Smooth muscle cell (in vitro differentiated cells): ENCODE measurements at regions not wholly inside any gene's neighbourhood (a gene's known extent, or its start where the extent isn't known, plus 50 kb on each side); places are given as distances from the start of the nearest gene placed in this dataset.

ENCODE experiments used
- DNase-seq: peaks from one replicate; lab custom pipeline; 2025; ENCODE audit not compliant: unreplicated experiment; lab: John Stamatoyannopoulos, UW
- H2AFZ ChIP-seq: fragments of 200-600 bp; sonication (generic); 2 replicates; pipeline ENCODE4 v1.6.0; 2016; ENCODE audit warnings: antibody characterized with exemption, low read depth, mild to moderate bottlenecking
- H3F3A ChIP-seq: fragments of 200-600 bp; sonication (generic); 2 replicates; pipeline ENCODE4 v1.6.0; 2017; ENCODE audit warnings: antibody characterized with exemption, low read depth
- H3K27ac ChIP-seq: fragments of 200-600 bp; sonication (generic); 2 replicates; pipeline ENCODE4 v1.5.1; 2016; ENCODE audit warnings: low read depth, mild to moderate bottlenecking
- H3K27me3 ChIP-seq: fragments of 200-600 bp; sonication (generic); 2 replicates; pipeline ENCODE4 v1.6.1; 2016; ENCODE audit warnings: low read depth, mild to moderate bottlenecking
- H3K36me3 ChIP-seq: fragments of 200-600 bp; sonication (generic); 2 replicates; pipeline ENCODE4 v1.5.1; 2016; ENCODE audit warnings: low read depth
- H3K4me1 ChIP-seq: fragments of 200-600 bp; sonication (generic); 2 replicates; pipeline ENCODE4 v1.5.1; 2016; ENCODE audit warnings: low read depth
- H3K4me2 ChIP-seq: fragments of 200-600 bp; sonication (generic); 2 replicates; pipeline ENCODE4 v1.6.0; 2016; ENCODE audit warnings: mild to moderate bottlenecking
- H3K4me3 ChIP-seq: fragments of 200-600 bp; sonication (generic); 2 replicates; pipeline ENCODE4 v1.5.1; 2016; ENCODE audit warnings: mild to moderate bottlenecking
- H3K79me2 ChIP-seq: fragments of 200-600 bp; sonication (generic); 2 replicates; pipeline ENCODE4 v1.6.0; 2016; ENCODE audit warnings: low read depth, mild to moderate bottlenecking
- H3K9ac ChIP-seq: fragments of 200-600 bp; sonication (generic); 2 replicates; pipeline ENCODE4 v1.6.0; 2016; ENCODE audit warnings: low read depth
- H3K9me3 ChIP-seq: fragments of 200-600 bp; sonication (generic); replicated peaks from 2 replicates; pipeline ENCODE4 v1.5.1; 2016; ENCODE audit warnings: low read depth
- H4K20me1 ChIP-seq: fragments of 200-600 bp; sonication (generic); 2 replicates; pipeline ENCODE4 v1.6.0; 2016; ENCODE audit warnings: low read depth
- WGBS: methylation state at CpG from one replicate; pipeline ENCODE4 v1.1.7; 2016; ENCODE audit warnings: low lambda C conversion rate; 5-methylcytosine and 5-hydroxymethylcytosine counted together
- TF ChIP-seq, protein P1 (sequence below): fragments of 200-600 bp; sonication (generic); IDR thresholded peaks from 2 replicates; pipeline ENCODE4 v1.5.1; 2017; ENCODE audit warnings: borderline replicate concordance, mild to moderate bottlenecking, antibody characterized with exemption; ENCODE audit not compliant: insufficient read depth, poor library complexity, severe bottlenecking

DNA sequence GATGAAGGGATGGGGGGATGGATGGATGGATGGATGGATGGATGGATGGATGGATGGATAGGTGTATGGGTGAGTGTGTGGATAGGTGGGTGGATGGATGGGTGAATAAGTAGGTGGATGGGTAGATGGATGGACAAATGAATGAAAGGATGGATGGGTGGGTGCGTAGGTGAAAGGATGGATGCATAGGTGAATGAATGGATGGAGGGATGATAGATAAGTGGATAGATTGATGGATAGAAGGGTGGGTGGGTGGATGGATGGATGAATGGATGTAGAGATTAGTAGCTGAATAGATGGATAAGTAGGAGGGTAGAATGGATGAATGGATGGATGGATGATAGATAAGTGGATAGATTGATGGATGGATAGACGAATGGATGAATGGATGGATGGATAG is 152.7 kb downstream of the MN1 start:
- H3K4me3 ChIP-seq, result no peak overlapping the region
- H3K79me2 ChIP-seq, result no peaks in the 10 kb centered on the region
- no peaks in the 10 kb centered on the region for H3F3A ChIP-seq
- no peaks in the 10 kb centered on the region for H3K36me3 ChIP-seq
- H3K27me3 ChIP-seq, result peaks cover 19% of the 10 kb centered on the region
- no peaks in the 10 kb centered on the region for H3K9me3 ChIP-seq
- H3K4me1 ChIP-seq, result no peaks in the 10 kb centered on the region
- H3K4me2 ChIP-seq, result no peak overlapping the region
- DNase-seq, result no peak
- WGBS, result 96% methylated on average over 2 of the region's 2 CpGs
- H3K9ac ChIP-seq, result no peak overlapping the region
- H4K20me1 ChIP-seq, result no peaks in the 10 kb centered on the region
- TF ChIP-seq, protein P1, sequence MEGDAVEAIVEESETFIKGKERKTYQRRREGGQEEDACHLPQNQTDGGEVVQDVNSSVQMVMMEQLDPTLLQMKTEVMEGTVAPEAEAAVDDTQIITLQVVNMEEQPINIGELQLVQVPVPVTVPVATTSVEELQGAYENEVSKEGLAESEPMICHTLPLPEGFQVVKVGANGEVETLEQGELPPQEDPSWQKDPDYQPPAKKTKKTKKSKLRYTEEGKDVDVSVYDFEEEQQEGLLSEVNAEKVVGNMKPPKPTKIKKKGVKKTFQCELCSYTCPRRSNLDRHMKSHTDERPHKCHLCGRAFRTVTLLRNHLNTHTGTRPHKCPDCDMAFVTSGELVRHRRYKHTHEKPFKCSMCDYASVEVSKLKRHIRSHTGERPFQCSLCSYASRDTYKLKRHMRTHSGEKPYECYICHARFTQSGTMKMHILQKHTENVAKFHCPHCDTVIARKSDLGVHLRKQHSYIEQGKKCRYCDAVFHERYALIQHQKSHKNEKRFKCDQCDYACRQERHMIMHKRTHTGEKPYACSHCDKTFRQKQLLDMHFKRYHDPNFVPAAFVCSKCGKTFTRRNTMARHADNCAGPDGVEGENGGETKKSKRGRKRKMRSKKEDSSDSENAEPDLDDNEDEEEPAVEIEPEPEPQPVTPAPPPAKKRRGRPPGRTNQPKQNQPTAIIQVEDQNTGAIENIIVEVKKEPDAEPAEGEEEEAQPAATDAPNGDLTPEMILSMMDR, result no peak
- H2AFZ ChIP-seq, result no peak overlapping the region
- no peak overlapping the region for H3K27ac ChIP-seq

DNA sequence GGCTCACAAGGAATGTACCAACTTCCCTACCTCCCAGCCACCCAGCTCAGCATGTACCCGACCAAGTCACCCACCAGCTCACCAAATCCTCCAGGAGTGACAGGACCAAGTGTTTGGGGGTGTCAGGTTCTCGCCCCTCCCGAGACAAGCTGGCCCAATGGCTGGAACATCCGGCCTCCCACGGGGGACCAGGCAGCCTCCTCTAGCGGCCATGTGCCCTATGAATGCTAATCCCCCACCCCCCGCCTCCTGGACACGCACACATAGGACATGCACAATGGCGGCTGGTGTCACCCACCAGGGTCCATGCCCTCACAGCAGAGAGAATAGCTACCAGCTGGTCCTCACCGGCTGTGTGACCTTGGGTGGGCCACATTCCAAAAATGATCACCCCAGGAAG is 151.0 kb downstream of the MN1 start:
- H3K27ac ChIP-seq, result no peak overlapping the region
- H3K36me3 ChIP-seq, result no peaks in the 10 kb centered on the region
- no peaks in the 10 kb centered on the region for H3F3A ChIP-seq
- no peak overlapping the region for H3K9ac ChIP-seq
- no peak overlapping the region for H2AFZ ChIP-seq
- WGBS, result 96% methylated on average over 10 of the region's 10 CpGs
- no peak overlapping the region for H3K4me2 ChIP-seq
- H4K20me1 ChIP-seq, result no peaks in the 10 kb centered on the region
- no peaks in the 10 kb centered on the region for H3K79me2 ChIP-seq
- H3K4me1 ChIP-seq, result no peaks in the 10 kb centered on the region
- TF ChIP-seq, protein P1, result no peak
- DNase-seq, result no peak
- H3K27me3 ChIP-seq, result peaks cover 23% of the 10 kb centered on the region
- H3K4me3 ChIP-seq, result no peak overlapping the region
- no peaks in the 10 kb centered on the region for H3K9me3 ChIP-seq

DNA sequence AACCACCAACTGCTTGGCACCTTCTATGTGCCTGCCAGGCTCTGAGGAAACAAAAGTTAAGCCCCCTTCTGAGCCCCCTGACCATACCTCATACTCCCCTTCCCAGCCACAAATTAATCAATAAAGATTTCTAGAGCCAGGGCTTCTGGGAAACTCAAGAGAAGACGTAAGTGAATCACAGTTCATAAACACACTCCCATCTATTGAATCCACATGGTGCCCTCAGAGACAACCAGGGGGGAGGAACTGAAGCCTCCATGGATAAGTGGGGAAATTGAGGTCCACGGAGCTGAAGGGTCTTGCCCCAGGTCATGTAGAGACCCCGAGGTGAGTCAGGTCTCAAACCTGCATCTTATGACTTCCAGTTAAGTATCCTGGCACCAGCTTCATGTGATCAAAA is 150.6 kb downstream of the MN1 start:
- no peak overlapping the region for H2AFZ ChIP-seq
- H3K36me3 ChIP-seq, result no peaks in the 10 kb centered on the region
- H3F3A ChIP-seq, result no peaks in the 10 kb centered on the region
- no peaks in the 10 kb centered on the region for H3K79me2 ChIP-seq
- WGBS, result 81% methylated on average over 3 of the region's 3 CpGs
- TF ChIP-seq, protein P1, result no peak
- DNase-seq, result no peak
- H3K4me1 ChIP-seq, result no peaks in the 10 kb centered on the region
- no peak overlapping the region for H3K27ac ChIP-seq
- H3K9me3 ChIP-seq, result no peaks in the 10 kb centered on the region
- no peaks in the 10 kb centered on the region for H4K20me1 ChIP-seq
- H3K27me3 ChIP-seq, result peaks cover 27% of the 10 kb centered on the region
- no peak overlapping the region for H3K9ac ChIP-seq
- no peak overlapping the region for H3K4me2 ChIP-seq
- H3K4me3 ChIP-seq, result no peak overlapping the region

DNA sequence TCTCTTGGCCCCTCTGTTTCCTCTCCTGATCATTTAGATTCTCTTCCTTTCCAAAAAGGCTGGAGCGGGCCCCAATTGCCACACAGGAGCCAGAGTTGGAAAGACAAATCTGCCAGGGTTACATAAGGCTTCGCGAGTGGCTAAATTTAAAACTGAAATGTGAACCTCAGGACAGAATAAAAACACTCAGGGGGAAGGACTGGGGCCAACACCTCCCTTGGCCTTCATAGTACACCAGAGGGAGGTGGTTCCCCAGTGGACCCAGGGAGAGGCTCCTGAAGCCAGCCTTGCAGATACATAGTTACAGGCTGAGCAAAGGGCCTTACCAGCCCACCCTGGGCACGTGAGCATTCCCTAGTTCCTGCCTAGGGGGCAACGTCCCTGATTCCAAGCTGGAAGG is 150.1 kb downstream of the MN1 start:
- H3F3A ChIP-seq, result no peaks in the 10 kb centered on the region
- no peaks in the 10 kb centered on the region for H4K20me1 ChIP-seq
- H3K79me2 ChIP-seq, result no peaks in the 10 kb centered on the region
- DNase-seq, result no peak
- TF ChIP-seq, protein P1, result no peak
- H3K9ac ChIP-seq, result no peak overlapping the region
- no peak overlapping the region for H2AFZ ChIP-seq
- H3K36me3 ChIP-seq, result no peaks in the 10 kb centered on the region
- no peaks in the 10 kb centered on the region for H3K4me1 ChIP-seq
- H3K4me2 ChIP-seq, result no peak overlapping the region
- no peaks in the 10 kb centered on the region for H3K9me3 ChIP-seq
- 88% methylated on average over 5 of the region's 5 CpGs for WGBS
- peaks cover 27% of the 10 kb centered on the region for H3K27me3 ChIP-seq
- no peak overlapping the region for H3K27ac ChIP-seq
- H3K4me3 ChIP-seq, result no peak overlapping the region
